ENCODE measurements at regions not wholly inside any gene's neighbourhood (a gene's known extent, or its start where the extent isn't known, plus 50 kb on each side); places are given as distances from the start of the nearest gene placed in this dataset.

- TF ChIP-seq CTCF (IDR thresholded peaks at IDR 0.05) (no peak), POLR2A (IDR thresholded peaks at IDR 0.05) (no peak), POLR2AphosphoS5 (IDR thresholded peaks at IDR 0.05; ENCODE audit: insufficient read depth in 1 of 2, low read depth in 1 of 2) (no peak)
Observed at GRCh38 chr3:160069986-160070385, 81.4 kb downstream of the IL12A start.
